AG10803 (cell line): ENCODE measurements at regions not wholly inside any gene's neighbourhood (a gene's known extent, or its start where the extent isn't known, plus 50 kb on each side); places are given as distances from the start of the nearest gene placed in this dataset.

ENCODE experiments used
- DNase-seq: peaks from one replicate; pipeline ENCODE4 v3.0.0; 2010; ENCODE audit warnings: low read depth
- H3K4me3 ChIP-seq: 2 replicates; pipeline ENCODE4 v1.5.1; 2011; ENCODE audit warnings: mild to moderate bottlenecking, low read length, control low read depth
- TF ChIP-seq, protein P1 (sequence below): conservative IDR thresholded peaks from 2 replicates; pipeline ENCODE4 v1.5.1; 2011; ENCODE audit warnings: mild to moderate bottlenecking, low read length, control low read depth, inconsistent platforms

DNA sequence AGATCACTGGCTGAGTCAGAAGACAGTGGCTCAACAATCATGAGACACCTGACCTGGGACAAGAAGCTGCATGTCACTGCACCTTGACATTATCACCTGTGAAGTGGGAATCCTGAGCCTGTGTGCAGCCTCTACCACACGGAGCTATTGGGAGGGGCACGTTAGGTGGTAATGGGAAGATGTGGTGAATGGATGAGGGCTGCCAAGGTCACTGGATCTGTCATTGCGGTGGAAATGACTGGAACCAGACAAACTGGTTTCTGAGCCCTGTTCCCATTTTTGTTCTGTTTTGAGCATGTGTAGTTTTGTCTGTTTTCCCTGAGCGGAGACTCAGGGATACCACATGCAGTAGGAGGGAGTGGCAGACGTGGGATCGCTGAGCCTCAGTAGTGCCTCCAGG is 235.5 kb downstream of the OPA1 start:
- no peak for DNase-seq

DNA sequence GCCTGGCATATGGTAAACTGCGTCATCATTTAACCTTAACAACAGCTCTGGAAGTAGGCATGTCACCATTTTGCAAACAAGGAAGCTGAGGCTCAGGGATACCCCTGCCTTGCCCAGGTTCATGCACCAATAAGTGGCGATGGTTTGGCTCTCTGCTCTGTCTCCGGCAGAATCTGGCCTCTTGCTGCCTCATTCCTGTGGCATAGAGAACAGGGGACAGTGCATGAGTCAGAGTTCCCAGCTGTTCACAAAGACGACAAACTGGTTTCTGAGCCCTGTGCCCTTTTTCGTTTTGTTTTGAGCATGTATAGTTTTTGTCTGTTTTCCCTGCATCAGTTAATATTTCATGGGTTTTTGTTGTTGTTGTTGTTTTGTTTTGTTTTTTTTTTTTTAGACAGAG is 236.8 kb downstream of the OPA1 start:
- TF ChIP-seq, protein P1, sequence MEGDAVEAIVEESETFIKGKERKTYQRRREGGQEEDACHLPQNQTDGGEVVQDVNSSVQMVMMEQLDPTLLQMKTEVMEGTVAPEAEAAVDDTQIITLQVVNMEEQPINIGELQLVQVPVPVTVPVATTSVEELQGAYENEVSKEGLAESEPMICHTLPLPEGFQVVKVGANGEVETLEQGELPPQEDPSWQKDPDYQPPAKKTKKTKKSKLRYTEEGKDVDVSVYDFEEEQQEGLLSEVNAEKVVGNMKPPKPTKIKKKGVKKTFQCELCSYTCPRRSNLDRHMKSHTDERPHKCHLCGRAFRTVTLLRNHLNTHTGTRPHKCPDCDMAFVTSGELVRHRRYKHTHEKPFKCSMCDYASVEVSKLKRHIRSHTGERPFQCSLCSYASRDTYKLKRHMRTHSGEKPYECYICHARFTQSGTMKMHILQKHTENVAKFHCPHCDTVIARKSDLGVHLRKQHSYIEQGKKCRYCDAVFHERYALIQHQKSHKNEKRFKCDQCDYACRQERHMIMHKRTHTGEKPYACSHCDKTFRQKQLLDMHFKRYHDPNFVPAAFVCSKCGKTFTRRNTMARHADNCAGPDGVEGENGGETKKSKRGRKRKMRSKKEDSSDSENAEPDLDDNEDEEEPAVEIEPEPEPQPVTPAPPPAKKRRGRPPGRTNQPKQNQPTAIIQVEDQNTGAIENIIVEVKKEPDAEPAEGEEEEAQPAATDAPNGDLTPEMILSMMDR, result no peak
- no peak overlapping the region for H3K4me3 ChIP-seq
- DNase-seq, result peak; percentile 62

More for the DNA sequence above, 235.5 kb downstream of the OPA1 start:
- TF ChIP-seq, protein P1, result no peak
- H3K4me3 ChIP-seq, result no peak overlapping the region

DNA sequence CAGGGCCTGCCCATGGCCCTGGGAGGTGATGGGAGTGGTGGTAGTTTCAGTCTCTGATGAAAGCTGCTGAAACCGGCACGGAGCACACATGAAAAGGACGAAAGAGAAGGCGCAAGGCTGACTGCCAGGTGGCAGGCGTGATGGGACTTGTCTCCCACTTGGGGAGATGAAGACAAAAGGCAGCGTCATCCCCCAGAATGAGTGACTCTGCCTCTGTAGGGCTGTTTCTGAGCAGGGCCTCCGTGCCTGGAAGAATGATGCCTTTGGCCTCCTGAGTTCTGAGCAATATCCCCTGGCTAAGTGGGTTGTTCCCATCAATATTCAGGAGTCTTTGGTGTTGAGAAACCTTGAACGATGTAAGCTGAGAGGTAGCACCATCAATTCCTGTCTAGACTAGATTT is 237.8 kb downstream of the OPA1 start:
- TF ChIP-seq, protein P1, result no peak
- DNase-seq, result no peak
- H3K4me3 ChIP-seq, result no peak overlapping the region

DNA sequence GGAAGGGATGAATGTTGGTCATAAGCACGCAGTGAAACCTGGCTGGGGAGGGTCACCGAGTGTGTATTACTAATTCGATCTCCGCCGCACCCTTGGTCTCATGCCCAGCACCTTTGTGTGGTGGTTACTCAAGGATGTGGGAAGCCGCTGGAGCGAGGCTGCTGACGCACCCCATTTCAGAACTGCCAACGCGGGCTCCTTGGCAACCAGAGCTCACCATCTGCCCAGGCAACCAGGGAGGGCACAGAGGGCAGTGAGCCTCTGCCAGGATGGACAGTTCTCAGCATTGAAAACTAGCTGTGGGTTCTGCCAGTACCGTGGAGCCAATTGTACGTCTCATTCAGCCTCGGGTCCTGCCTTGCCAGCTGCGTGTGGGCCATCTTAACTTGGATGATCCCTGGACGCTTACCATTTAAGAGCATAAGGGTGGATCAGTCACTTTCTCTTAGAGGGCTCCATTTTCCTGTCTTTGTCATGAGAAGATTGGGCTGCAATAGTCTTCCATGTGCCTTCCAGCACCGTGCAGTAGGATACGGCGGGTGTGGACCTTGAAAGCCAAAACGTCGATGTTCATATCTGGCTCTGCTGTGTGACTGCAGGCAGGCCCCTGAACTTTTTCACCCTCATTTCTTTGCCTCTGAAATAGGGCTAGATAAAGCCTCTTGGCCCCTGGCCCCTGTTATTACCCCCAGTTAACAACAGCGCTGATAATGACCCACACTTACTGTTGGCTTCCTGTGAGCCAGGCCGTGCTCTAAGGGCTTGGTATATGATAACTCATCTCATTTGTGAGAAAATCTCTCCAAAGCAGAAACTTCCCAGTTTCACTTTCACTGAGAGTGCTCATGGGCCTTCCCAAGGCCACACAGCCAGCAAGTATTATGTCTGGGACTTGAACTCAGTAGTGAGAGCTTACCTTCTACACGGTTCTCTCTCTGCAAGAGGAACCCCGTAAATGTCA is 238.8 kb downstream of the OPA1 start:
- TF ChIP-seq, protein P1, result no peak
- H3K4me3 ChIP-seq, result no peak overlapping the region
- no peak for DNase-seq

DNA sequence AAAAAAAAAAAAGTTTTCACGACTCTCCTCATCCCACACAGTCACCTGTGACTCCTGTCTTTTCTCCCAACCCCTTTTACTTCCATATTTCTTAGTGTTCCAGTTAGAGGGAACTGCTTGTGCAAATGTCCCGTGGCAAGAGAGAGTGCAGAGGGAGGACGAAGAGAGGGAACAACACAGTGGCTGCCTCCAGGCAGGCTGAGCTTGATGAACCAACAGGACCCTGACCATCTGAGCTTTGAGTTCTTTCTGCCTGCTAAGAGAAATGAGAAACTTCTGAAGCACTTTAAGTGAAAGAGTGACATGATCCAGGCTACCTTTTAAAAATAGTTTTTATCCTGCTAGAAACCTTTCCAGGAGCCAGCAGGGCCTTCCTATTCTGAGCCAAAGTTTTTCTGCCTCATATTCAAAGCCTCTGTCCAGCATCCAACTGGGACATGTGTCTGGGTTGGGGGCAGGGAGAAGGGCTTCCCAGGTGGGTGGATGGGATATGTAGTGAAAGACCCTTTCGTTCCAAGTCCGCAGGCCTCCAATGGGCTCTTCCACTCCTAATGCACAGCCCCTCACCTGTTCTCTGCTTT is 239.9 kb downstream of the OPA1 start:
- DNase-seq, result no peak
- TF ChIP-seq, protein P1, result no peak
- H3K4me3 ChIP-seq, result no peak overlapping the region

DNA sequence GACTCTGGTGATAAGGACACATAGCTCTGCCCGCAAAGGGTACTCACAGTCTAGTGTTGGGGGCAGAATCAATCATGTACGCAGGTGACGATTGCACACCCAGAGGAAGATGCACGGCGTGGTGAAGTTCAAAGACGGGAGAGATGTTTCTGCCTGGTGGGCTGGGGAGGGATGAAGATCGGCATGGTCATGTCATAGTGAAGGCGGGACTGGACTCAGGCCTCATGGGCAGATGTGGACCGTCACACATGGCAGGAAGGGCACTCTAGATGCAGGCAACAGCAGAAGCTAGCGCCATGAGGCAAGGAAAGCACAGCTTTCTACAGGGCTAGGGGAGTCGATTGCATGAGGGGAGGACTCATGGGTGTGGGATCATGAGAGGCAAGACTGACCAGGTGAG is 240.6 kb downstream of the OPA1 start:
- DNase-seq, result no peak
- no peak overlapping the region for H3K4me3 ChIP-seq
- TF ChIP-seq, protein P1, result no peak

DNA sequence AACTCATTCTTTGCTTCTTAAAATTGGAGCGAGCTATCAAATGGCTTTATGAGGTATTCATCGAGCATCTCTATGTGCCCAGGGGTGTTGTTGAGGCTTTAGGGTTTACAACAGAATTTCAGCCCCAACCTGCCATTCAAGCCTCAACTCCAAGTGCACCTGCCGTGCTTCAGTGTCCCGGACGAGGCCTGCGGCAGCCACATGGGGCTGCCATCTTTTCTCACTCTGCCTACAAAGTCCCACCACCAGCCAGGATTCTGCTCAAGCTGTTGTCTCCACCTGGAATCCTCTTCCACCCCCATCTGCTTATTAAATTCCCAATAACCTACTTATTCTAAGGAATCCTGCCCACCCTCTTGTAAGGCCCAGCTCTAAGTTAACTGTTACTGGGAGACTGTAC is 242.4 kb downstream of the OPA1 start:
- DNase-seq, result no peak
- TF ChIP-seq, protein P1, result no peak
- H3K4me3 ChIP-seq, result no peak overlapping the region
